Cardiac muscle cell (in vitro differentiated cells and primary cell): ENCODE measurements at regions not wholly inside any gene's neighbourhood (a gene's known extent, or its start where the extent isn't known, plus 50 kb on each side); places are given as distances from the start of the nearest gene placed in this dataset.

ENCODE experiments used
- DNase-seq, 2 donors: peaks; one replicate each; pipeline versions ENCODE4 v3.0.0 to v3.0.0-alpha.2; 2010 to 2017; ENCODE audit warnings: low read depth in 1 of 2, low spot score in 1 of 2
- H3K27ac ChIP-seq: fragments of 200-600 bp; sonication (generic); 2 replicates; pipeline ENCODE4 v1.5.1; 2016
- H3K27me3 ChIP-seq: fragments of 200-600 bp; sonication (generic); 2 replicates; pipeline ENCODE4 v1.6.0; 2016; ENCODE audit warnings: control low read depth
- H3K36me3 ChIP-seq: fragments of 200-600 bp; sonication (generic); 2 replicates; pipeline ENCODE4 v1.5.1; 2016; ENCODE audit warnings: control low read depth
- H3K4me1 ChIP-seq: fragments of 200-600 bp; sonication (generic); 2 replicates; pipeline ENCODE4 v1.8.1; 2017; ENCODE audit warnings: low read depth, mild to moderate bottlenecking, mixed run types
- H3K4me3 ChIP-seq: fragments of 200-600 bp; sonication (generic); 2 replicates; pipeline ENCODE4 v1.5.1; 2016; ENCODE audit warnings: mild to moderate bottlenecking
- H3K9me3 ChIP-seq: fragments of 200-600 bp; sonication (generic); 2 replicates; pipeline ENCODE4 v1.5.1; 2017; ENCODE audit warnings: low read depth, mild to moderate bottlenecking, control low read depth
- TF ChIP-seq, protein P1 (sequence below): IDR thresholded peaks from 2 replicates; pipeline ENCODE4 v1.5.1; 2012; ENCODE audit warnings: low read depth, mild to moderate bottlenecking, low read length

DNA sequence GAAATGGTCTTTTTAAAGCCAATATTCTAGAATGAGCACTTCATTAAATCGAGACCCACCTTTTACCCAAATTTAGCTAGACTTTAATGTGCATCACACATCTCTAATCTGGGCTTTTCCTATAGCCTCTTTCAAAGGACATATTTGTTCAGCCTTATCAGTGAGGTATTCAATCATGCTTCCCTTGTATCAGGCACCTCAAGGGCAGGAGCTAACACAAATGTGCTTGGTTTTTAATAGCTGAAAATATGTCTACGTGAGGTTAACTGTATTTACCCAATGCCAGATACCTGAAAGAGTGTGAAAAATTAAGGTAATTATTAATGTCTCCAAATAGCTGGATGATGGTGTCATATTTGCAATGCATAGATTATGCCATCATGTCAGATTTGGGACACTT is 203.9 kb downstream of the SNX10 start:
- no peak for DNase-seq
- TF ChIP-seq, protein P1, sequence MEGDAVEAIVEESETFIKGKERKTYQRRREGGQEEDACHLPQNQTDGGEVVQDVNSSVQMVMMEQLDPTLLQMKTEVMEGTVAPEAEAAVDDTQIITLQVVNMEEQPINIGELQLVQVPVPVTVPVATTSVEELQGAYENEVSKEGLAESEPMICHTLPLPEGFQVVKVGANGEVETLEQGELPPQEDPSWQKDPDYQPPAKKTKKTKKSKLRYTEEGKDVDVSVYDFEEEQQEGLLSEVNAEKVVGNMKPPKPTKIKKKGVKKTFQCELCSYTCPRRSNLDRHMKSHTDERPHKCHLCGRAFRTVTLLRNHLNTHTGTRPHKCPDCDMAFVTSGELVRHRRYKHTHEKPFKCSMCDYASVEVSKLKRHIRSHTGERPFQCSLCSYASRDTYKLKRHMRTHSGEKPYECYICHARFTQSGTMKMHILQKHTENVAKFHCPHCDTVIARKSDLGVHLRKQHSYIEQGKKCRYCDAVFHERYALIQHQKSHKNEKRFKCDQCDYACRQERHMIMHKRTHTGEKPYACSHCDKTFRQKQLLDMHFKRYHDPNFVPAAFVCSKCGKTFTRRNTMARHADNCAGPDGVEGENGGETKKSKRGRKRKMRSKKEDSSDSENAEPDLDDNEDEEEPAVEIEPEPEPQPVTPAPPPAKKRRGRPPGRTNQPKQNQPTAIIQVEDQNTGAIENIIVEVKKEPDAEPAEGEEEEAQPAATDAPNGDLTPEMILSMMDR, result no peak
- no peak overlapping the region for H3K27ac ChIP-seq
- no peaks in the 10 kb centered on the region for H3K9me3 ChIP-seq
- no peak overlapping the region for H3K4me3 ChIP-seq
- H3K4me1 ChIP-seq, result peaks cover 8% of the 10 kb centered on the region
- H3K27me3 ChIP-seq, result no peaks in the 10 kb centered on the region
- H3K36me3 ChIP-seq, result no peaks in the 10 kb centered on the region

DNA sequence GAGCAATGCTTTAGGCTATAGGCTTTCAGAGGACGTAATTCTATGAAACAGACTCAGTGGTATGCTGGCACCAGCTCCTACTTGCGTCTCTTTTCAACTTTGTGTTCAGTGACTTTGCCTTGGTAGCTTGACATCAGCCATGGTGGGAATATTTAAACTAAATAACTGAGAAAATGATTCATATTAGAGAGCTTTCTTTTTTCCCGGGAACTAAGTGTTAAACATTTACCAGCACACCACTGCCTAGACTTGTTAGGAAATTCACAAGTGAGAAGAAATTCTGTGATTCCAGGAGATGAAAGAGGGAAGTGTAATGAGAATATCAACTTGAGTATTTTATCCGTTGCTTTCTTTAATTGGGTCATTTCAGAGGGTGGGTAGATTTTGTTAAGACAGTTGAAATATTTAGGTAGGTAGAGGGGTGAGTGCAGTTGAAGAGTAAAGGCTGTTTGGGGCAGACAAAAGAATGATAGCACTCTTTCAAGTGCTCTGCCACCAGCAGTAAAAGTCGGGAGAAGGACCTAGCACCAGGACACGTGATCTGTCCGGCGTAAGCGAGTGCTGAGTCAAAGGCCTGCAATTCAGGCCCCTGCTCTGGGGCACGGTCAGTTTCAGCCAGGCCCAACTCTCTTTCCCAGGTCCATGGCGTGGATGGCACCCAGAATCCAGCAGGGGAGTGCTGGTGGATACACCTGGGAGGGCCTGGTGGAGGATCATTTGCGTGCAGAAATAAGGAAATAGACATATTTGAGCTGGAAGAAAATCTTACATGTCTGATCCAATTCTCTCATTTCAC is 206.3 kb downstream of the SNX10 start:
- Histone ChIP-seq H3K4me3 (no peak overlapping the region), H3K27ac (no peak overlapping the region), H3K9me3 (no peaks in the 10 kb centered on the region), H3K4me1 (peaks cover 7% of the 10 kb centered on the region), H3K27me3 (no peaks in the 10 kb centered on the region), H3K36me3 (no peaks in the 10 kb centered on the region)
- DNase-seq, result no peak
- TF ChIP-seq, protein P1, result no peak

GRCh38 chr7:26499315-26499897 is 207.7 kb downstream of the SNX10 start:
- no peaks in the 10 kb centered on the region for H3K9me3 ChIP-seq
- H3K36me3 ChIP-seq, result no peaks in the 10 kb centered on the region
- no peak overlapping the region for H3K4me3 ChIP-seq
- H3K4me1 ChIP-seq, result peaks cover 7% of the 10 kb centered on the region
- TF ChIP-seq, protein P1, result no peak
- no peak for DNase-seq
- H3K27ac ChIP-seq, result no peak overlapping the region
- H3K27me3 ChIP-seq, result no peaks in the 10 kb centered on the region

- TF ChIP-seq, protein P1, result peak; percentile 48
- Histone ChIP-seq H3K4me1 (no peaks in the 10 kb centered on the region), H3K27me3 (no peaks in the 10 kb centered on the region), H3K4me3 (no peak overlapping the region), H3K27ac (no peak overlapping the region), H3K36me3 (no peaks in the 10 kb centered on the region), H3K9me3 (no peaks in the 10 kb centered on the region)
- DNase-seq, result peak; percentile 31 to 41
Measured at GRCh38 chr7:26500749-26501352, 209.2 kb downstream of the SNX10 start.

GRCh38 chr7:26504411-26505120 is 212.9 kb downstream of the SNX10 start:
- Histone ChIP-seq H3K36me3 (no peaks in the 10 kb centered on the region), H3K4me3 (no peak overlapping the region), H3K27me3 (no peaks in the 10 kb centered on the region), H3K9me3 (no peaks in the 10 kb centered on the region), H3K27ac (no peak overlapping the region), H3K4me1 (no peaks in the 10 kb centered on the region)
- DNase-seq, result no peak
- TF ChIP-seq, protein P1, result no peak
